Erythroblast (primary cell): ENCODE measurements at regions not wholly inside any gene's neighbourhood (a gene's known extent, or its start where the extent isn't known, plus 50 kb on each side); places are given as distances from the start of the nearest gene placed in this dataset.

ENCODE experiments used
- DNase-seq, 2 experiments: peaks; one replicate each; lab custom pipeline; 2025; lab: John Stamatoyannopoulos, UW
- GATA1 ChIP-seq: IDR thresholded peaks from 2 replicates; pipeline ENCODE4 v1.6.1; 2011; ENCODE audit warnings: low read depth, mild to moderate bottlenecking, control low read depth, low read length, moderate library complexity
- POLR2A ChIP-seq: IDR thresholded peaks from 2 replicates; pipeline ENCODE4 v1.6.1; 2011; ENCODE audit warnings: mild to moderate bottlenecking, low read length

DNA sequence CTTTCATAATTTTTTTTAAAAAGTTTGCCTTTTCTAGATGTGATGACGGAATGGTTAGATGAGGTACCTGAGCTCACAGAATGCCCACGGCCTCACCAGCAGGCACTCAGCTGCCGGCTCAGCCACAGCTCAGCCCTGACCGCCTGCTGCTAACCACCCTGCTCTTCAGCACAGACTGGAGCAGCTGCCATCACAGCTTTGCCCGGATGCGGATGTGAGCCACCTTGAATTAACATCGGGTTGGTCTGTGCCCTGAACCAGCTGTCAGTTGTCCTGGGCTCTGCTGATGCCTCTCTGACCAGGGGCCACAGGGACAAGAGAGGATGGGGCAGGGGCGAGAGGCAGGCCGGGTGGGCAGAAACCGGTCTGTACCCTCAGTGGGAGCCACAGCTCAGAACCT lies 93.3 kb downstream of the HMX1 start:
- DNase-seq = no peak
- no peak for TF ChIP-seq GATA1
- TF ChIP-seq POLR2A = no peak

DNA sequence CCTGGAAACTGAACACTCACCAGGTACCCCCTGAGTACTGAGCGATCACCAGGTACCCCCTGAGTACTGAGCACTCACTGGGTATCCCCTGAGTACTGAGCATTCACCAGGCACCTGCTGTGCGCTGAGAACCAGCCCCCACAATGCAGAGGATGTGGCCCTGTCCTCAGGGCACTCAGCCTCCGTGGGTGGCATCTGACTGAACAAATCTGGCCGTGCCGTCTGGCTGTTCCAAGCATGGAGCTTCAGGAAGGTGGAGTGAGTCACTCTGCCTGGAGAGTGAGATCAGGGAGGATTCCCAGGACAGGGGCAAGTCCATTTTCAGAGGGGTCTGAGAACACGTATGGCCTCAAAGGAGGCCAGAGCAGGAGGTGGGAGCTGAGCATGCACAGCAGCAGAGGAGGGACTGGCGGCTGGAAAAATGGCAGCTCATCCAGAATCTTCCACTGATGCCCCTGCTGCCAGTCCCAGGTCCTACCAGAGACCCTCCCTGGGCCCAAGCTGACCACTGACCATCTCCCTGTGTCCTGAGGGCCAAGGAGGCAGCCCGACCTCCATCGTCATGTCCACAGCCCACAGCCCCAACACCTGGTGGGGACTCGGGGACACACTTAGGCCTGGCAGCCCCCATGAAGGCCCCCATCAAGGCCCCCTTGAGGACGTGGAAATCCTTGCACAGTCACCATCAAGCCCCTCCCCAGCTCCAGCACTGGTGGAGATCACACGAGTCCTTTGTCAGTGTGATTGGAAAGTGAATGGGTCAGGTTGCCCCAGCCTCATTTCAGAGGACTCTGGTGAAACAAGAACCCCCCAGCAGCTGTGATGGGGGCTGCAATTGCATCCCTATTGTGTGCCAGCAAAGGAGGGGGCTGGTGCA lies 94.1 kb downstream of the HMX1 start:
- DNase-seq = no peak
- TF ChIP-seq POLR2A (no peak), GATA1 (no peak)

DNA sequence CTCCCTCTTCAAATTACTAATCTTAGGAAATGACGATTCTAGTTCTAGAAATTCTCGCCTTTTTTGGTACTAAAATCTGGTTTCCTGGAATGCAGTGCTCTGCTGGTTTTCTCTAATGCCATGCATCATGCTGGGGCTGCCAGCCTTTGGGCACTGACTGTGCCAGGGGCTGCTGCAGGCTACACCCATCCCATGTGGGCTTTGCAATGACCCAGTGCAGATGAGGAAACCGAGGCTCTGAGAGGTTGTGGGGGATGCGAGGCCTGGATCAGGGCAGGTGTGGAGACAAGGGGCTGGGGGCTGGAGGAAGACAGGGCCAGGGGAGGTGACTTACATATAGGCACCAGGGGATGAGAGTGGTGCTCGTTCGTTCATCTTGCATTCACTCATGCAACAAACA lies 95.3 kb downstream of the HMX1 start:
- DNase-seq = no peak
- TF ChIP-seq POLR2A (no peak), GATA1 (no peak)

DNA sequence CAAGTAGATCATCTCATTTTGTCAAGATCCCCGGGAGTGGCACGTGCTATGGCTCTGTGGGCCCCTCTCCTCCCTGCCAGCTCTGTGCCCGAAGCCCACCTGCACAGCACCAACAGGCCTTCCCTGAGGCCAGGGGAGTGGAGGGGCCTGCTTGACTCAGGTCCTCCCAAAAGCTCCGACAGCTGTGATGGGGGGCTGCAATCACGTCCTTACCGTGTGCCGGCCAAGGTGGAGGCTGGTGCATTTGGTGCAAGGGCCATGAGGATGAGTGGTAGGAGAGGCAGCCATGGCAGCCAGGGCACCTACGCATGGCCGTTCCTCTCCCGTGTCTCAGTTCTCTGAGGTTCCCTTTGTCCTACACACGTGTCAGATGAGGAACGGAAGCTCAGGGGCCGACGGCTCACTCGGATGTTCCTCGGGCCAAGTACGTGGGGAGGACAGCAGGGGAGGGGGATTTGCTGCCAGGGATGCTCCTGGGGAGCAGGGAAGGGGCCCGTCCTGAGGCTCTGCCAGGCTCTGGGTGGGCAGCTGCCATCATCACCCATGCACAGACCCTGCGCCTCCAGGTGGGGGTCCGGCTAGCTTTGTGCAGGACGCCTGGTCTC lies 95.8 kb downstream of the HMX1 start:
- no peak for DNase-seq
- TF ChIP-seq POLR2A (no peak), GATA1 (no peak)

DNA sequence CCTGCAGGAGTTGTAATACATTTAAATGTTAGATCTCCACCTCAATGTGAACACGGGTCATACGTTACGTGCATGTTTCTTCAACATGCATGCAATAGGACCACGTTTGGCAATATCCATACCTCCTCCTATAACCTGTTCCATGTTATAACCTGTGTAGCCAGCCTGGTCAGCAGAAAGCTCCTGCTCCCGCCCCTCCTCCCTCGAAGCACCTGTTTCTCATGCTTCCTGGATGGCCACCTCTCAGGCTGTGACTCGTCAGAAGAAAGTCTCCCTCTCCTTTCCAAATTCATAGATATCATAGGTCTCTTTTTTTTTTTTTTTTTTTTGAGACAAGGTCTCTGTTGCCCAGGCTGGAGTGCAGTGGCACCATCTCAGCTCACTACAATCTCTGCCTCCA lies 96.5 kb downstream of the HMX1 start:
- TF ChIP-seq GATA1 (no peak), POLR2A (no peak)
- no peak for DNase-seq

GRCh38 chr4:8774071-8774470 lies 97.6 kb downstream of the HMX1 start:
- TF ChIP-seq POLR2A (no peak), GATA1 (no peak)
- no peak for DNase-seq

GRCh38 chr4:8773124-8773931 lies 98.3 kb downstream of the HMX1 start:
- TF ChIP-seq GATA1 (no peak), POLR2A (no peak)
- no peak for DNase-seq

DNA sequence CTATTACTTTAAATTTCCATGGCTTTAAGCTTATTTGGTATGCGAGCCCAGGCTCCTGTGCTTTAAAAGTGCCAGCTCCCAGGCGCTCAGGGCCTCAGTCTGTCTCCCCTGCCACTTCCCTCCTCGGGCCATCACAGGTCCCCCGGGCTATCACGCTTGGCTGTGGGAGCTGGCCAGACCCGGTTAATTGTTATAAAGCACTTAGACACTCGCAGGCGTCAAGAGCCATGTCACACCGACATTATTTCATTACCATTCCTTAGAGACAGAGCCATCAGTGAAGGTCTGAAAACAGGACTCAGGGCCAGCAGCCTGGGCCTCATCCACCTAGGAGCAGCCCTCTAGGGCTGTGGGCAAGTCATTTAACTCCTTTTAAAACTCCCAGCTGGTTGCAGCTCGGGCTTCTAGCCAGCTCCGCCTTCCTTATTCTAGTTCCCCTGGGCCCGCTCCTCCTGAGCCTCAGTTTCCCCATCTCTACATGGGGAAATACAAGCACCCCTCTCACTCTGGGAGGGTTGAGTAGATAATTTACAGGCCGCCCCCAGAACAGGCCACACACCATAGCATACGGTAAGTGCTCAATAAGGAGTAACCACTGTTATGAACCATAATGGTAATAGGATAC lies 99.0 kb downstream of the HMX1 start:
- DNase-seq = no peak
- TF ChIP-seq POLR2A = no peak
- no peak for TF ChIP-seq GATA1

GRCh38 chr4:8771666-8772065 lies 100.0 kb downstream of the HMX1 start:
- TF ChIP-seq POLR2A = no peak
- no peak for TF ChIP-seq GATA1
- no peak for DNase-seq

- DNase-seq = no peak
- TF ChIP-seq POLR2A (no peak), GATA1 (no peak)
Measured at GRCh38 chr4:8771258-8771590, 100.4 kb downstream of the HMX1 start.

- DNase-seq = no peak
- TF ChIP-seq POLR2A = no peak
- no peak for TF ChIP-seq GATA1
Measured at GRCh38 chr4:8770518-8771257, 101.0 kb downstream of the HMX1 start.

DNA sequence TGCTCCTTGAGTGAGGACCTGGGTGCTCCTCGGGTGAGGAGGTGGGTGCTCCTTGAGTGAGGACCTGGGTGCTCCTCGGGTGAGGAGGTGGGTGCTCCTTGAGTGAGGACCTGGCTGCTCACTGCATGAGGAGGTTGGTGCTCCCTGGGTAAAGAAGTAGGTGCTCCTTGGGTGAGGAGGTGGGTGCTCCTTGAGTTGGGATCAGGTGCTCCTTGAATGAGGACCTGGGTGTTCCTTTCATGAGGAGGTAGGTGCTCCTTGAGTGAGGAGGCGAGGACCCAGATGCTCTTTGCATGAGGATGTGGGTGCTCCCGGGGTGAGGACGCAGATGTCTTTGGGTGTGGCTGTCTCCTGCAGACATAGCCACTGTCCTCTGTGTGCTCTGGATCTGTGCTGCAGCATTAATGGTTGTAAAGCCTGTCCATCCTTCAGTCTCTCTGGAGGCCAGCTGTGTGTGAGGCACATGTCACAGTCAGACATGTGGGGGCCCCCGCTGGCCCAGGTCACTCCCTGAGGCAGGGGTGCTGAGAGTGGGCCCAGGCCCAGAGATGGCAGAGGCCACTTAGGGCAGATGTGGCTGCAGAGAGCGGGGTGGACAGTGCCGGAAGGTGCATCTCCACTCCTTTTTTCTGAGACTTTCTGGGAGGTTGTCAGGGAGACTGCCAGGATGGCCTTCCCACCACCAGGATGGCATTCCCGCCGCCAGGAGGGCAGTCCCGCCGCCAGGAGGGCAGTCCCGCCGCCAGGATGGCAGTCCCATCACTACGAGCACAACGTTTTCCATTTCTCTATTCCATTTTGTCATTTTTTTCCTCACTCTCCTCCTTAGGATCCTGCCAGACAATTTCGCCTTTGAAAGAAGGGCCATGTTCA lies 101.8 kb downstream of the HMX1 start:
- no peak for TF ChIP-seq GATA1
- no peak for TF ChIP-seq POLR2A
- no peak for DNase-seq
